ENCODE measurements at regions not wholly inside any gene's neighbourhood (a gene's known extent, or its start where the extent isn't known, plus 50 kb on each side); places are given as distances from the start of the nearest gene placed in this dataset.
"Not testable (repeated sequence)": the region's sequence is repeated elsewhere in the genome, so short reads cannot be mapped to it uniquely, and the experiment has no call there.

DNA sequence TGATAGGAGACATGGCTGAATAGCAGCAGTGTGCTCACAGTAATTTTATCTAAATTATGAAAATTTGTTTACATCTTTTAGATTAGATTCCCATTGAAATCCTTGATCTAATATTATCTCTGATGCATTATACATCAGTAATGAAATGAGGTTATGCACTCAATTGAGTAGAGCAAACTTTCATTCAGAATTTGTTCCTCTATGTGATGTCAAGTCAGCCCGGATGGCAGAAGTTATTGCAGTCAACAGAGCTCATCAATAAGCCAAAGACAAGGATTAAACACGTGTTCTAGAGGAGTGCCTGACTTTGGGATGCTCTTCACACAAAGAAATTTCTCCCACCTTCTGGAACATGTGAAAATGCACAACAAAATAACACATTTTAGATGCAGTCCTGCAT, 688.8 kb downstream of the TMEM121 start:
- no peak for DNase-seq (ENCODE audit: low spot score)

- no peak for DNase-seq (ENCODE audit: low spot score)
Observed at GRCh38 chr14:106216679-106217078, 690.3 kb downstream of the TMEM121 start.

DNA sequence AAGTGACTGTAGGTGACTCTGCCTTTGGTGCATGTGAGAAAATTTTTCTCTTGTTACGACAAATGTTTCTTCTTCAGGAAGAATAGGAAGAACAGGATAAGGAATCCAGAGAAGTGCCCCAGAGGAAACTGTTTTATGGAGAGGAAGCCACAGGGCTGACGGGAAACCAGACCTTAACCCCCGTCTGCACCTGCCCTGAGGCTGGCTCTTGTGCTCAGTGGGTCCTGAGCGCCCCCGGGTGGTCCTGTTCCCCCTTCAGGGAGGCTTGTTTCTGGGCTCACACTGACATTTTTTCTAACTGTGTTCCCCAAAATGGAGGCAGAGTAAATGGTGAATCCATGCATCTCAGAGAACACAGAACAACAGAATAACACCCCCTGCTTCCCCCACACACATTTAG, 691.8 kb downstream of the TMEM121 start:
- no peak for DNase-seq (ENCODE audit: low spot score)

GRCh38 chr14:106222311-106222710, 695.9 kb downstream of the TMEM121 start:
- DNase-seq (ENCODE audit: low spot score), result no peak

GRCh38 chr14:106222731-106223130, 696.3 kb downstream of the TMEM121 start:
- DNase-seq (ENCODE audit: low spot score), result no peak

- no peak for DNase-seq (ENCODE audit: low spot score)
Observed at GRCh38 chr14:106227793-106228192, 701.4 kb downstream of the TMEM121 start.

DNA sequence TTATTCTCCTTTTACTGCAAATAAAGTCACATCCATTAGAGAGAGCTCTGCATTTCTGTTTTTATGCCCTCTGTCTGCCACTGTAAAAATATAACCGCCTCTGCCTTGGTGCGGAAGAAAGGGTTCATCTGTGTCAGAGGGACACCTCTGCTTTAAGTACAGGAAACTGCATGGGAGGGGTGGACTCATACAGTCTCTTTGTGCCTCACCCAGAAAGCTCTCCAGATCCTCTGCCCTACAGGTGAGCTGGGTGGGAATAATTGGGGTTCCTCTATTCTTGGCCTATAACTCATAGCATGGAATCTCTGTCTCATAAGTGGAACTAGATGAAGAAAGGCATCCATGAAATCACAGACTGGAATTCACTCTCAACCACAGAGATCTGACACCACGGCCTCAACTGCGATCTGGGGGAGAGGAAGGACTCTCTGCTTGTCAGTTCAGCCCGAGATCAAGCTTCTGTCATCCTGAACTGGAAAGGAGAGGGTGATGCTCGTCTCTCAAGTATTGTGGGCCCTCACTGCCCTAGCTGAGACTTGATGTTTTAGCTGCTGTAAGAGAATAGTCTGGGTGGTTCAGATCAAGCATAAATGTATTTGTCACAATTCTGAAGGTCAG, 702.3 kb downstream of the TMEM121 start:
- no peak for DNase-seq (ENCODE audit: low spot score)

GRCh38 chr14:106230071-106230470, 703.7 kb downstream of the TMEM121 start:
- no peak for DNase-seq (ENCODE audit: low spot score)

DNA sequence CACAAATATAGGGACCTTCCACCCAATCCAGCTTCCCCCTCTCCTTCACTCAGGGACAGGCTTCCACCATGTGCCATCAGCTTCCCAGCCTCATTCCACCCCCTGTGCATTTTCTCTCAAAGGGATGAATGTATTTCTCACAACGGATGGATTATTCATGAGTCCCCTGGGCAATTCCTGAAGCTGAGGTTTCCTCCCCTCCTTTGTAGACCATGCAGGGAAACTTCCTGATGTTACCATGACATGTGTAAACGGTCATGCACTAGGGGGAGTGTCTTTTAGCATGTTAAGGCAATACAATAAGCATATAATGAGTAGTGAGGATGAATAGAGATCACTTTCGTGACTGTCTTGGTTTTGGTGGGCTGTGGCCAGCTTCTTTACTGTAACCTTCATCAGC, 706.8 kb downstream of the TMEM121 start:
- DNase-seq (ENCODE audit: low spot score), result not testable (repeated sequence)

DNA sequence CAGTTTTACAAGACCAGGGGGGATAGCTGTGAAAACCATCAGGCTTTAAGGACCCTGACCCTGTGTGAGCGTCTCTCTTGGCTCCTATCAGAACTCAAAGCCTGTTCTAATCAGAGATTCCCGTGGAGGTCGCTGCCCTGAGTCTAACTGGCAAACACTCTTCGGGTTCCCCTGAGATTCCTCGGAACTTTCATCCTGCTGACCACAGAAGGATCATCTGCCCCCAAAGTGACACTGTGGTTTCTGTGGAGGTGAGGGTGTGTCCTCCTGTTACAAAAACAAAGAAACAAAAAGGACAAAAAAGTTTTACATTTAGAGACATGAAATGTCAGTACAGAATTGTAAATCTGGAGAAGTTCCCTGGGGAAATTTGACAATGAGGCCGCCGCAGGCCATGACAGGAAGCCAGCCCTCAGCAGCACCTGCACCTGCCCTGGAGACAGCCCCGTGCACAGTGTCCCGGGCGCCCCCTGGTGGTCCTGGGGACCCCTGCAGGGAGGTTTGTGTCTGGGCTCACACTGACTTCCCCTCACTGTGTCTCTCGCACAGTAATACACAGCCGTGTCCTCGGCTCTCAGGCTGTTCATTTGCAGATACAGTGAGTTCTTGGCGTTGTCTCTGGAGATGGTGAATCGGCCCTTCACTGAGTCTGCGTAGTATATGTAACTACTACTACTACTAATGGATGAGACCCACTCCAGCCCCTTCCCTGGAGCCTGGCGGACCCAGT, 708.3 kb downstream of the TMEM121 start:
- not testable (repeated sequence) for DNase-seq (ENCODE audit: low spot score)

GRCh38 chr14:106235356-106236159, 709.2 kb downstream of the TMEM121 start:
- no peak for DNase-seq (ENCODE audit: low spot score)

DNA sequence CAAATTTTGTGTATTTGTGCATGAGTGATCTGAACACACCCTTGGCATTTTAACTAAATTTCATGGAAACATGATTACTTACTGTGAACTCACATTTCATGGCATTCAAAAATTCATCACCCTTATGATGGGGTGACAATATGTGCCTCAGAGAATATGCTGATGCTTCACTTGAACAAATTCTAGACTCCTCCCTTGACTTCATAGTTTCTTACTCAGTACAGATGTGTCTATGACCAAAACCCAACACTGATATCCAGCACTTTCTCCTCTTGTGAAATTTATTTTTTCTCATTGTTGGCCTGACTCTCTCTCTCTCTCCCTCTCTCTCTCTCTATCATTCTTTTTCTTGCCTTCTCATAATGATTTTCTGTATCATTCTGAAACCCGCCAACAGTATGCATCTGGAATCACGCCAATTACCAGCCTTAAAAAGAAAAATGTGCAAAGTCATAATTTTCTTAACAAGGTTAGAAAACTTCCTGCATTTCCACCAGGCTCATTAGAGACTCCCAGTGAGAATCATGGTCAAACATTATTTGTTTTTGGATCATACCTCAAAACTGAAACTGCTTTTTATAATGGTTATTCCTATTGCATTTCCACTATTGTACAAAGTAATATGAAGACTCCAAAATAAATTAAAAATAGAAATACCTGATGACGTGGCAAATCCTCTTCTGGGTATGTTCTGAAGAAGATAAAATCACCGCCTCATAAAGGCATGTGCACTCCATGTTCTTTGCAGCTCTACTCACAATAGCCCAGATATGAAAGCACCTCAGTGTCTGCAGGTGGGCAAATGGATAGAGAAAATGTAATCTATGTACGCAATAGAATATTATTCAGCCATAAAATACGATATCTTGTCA, 722.2 kb downstream of the TMEM121 start:
- DNase-seq (ENCODE audit: low spot score), result no peak

GRCh38 chr14:106253995-106254394, 727.6 kb downstream of the TMEM121 start:
- DNase-seq (ENCODE audit: low spot score), result not testable (repeated sequence)

GRCh38 chr14:106257569-106257994, 731.2 kb downstream of the TMEM121 start:
- not testable (repeated sequence) for DNase-seq (ENCODE audit: low spot score)

DNA sequence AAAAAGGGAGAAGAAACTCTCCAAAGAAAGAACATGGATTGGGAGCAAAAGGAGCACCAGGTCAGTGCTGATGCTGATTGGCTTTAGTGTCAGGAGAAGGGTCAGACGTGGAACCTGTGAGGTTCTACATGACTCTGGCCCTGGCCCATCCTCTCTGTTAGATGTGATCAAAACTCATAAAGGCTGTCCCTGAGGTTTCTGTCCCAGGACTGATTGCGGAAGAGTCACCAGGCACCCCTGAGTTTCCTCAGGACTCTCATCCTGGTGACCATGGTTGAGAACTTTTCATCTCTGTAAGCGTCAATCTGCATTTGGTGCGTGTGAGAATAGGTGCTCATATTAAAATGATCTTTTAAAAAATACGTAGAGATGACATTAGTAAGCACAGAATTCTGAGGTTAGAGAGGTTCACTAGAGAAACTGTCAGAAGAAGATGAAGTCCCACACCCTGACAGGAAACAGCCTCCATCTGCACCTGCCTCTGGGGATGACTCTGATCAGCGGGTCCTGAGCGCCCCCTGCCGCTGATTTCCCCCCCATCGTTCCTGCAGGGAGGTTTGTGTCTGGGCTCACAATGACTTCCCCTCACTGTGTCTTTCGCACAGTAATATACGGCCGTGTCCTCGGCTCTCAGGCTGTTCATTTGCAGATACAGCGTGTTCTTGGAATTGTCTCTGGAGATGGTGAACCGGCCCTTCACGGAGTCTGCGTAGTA, 741.8 kb downstream of the TMEM121 start:
- DNase-seq (ENCODE audit: low spot score), result no peak

GRCh38 chr14:106269029-106269428, 742.6 kb downstream of the TMEM121 start:
- DNase-seq (ENCODE audit: low spot score), result no peak

DNA sequence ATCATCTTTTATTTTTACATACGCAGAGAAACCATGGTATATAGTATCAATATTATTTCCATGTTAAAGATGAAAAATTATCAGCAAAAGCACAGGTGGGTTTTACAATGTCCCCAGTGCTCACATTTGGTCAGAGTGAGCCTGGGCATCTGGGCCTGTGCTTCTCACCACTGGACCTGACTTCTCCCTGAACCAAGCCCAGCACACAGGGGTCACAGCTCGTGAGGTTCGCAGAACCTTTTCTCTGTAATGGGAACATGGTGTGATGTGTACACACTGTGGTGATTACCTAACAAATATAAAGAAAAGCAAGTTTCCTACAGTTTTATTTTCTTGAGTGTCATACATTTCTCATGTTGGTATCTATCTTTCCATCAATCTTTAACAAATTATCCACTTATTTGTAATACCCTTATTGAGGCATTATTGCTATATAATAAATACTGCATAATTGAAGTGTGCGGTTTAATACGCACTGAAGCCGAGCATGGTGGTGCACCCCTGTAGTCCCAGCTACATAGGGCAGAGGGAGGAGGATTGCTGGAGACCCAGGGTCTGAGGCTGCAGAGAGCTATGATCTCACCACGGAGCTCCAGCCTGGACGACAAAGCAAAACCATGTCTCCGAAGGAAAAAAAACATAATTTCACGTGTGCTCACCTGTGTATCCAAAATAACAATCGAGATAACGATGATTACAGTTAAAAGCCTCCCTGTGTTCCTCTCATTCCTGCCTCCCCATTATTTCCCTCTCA, 743.2 kb downstream of the TMEM121 start:
- DNase-seq (ENCODE audit: low spot score), result no peak

- DNase-seq (ENCODE audit: low spot score), result not testable (repeated sequence)
Observed at GRCh38 chr14:106270476-106271121, 744.2 kb downstream of the TMEM121 start.

All from mesenteric fat pad (tissue), 1 donor.